CD14-positive monocyte (primary cell): ENCODE measurements at regions not wholly inside any gene's neighbourhood (a gene's known extent, or its start where the extent isn't known, plus 50 kb on each side); places are given as distances from the start of the nearest gene placed in this dataset.

ENCODE experiments used
- DNase-seq, 3 donors: peaks; one replicate each; pipeline ENCODE4 v3.0.0-alpha.2; 2011 to 2022
- H2AFZ ChIP-seq: 2 replicates; pipeline ENCODE4 v1.6.0; 2012; ENCODE audit warnings: mild to moderate bottlenecking, low read depth, low read length, inconsistent platforms; ENCODE audit not compliant: insufficient read depth, poor library complexity, severe bottlenecking
- H3K27ac ChIP-seq, 2 donors: 1 replicate in 1 of 2; 2 replicates in 1 of 2; pipeline ENCODE4 v1.5.1; 2012 to 2013; ENCODE audit warnings: low read length in 2 of 2, control low read depth in 1 of 2, inconsistent platforms in 1 of 2, low read depth in 1 of 2, mild to moderate bottlenecking in 1 of 2
- H3K27me3 ChIP-seq, 2 donors: one replicate each; pipeline versions ENCODE4 v1.6.0 to v1.6.1; 2011 to 2013; ENCODE audit warnings: low read length in 2 of 2; ENCODE audit not compliant: control insufficient read depth in 2 of 2, insufficient read depth in 2 of 2
- H3K36me3 ChIP-seq, 2 donors: replicated peaks in 1 of 2; 1 replicate in 1 of 2; 2 replicates in 1 of 2; pipeline versions ENCODE4 v1.5.1 to v1.6.1; 2012 to 2013; ENCODE audit warnings: low read length in 2 of 2, control low read depth in 1 of 2, inconsistent platforms in 1 of 2, mild to moderate bottlenecking in 1 of 2; ENCODE audit not compliant: insufficient read depth in 2 of 2, control insufficient read depth in 1 of 2
- H3K4me1 ChIP-seq, 2 donors: 1 replicate in 1 of 2; 2 replicates in 1 of 2; pipeline versions ENCODE4 v1.5.1 to v1.6.1; 2012 to 2013; ENCODE audit warnings: low read length in 2 of 2, control low read depth in 1 of 2, inconsistent platforms in 1 of 2, mild to moderate bottlenecking in 1 of 2, moderate library complexity in 1 of 2; ENCODE audit not compliant: insufficient read depth in 2 of 2, control insufficient read depth in 1 of 2
- H3K4me2 ChIP-seq: replicated peaks from 2 replicates; pipeline ENCODE3; 2012; ENCODE audit warnings: low read length, moderate library complexity, mild to moderate bottlenecking; ENCODE audit not compliant: poor library complexity, severe bottlenecking; ENCODE audit errors: extremely low read depth
- H3K4me3 ChIP-seq, 3 experiments: fragments of 200-600 bp in 1 of 3; sonication (generic) in 1 of 3; replicated peaks in 1 of 3; 1 replicate in 2 of 3; 2 replicates in 1 of 3; pipeline ENCODE4 v1.5.1; 2011 to 2013; ENCODE audit warnings: low read length in 3 of 3, mild to moderate bottlenecking in 3 of 3, control low read depth in 2 of 3, low read depth in 2 of 3, inconsistent platforms in 1 of 3, moderate library complexity in 1 of 3
- H3K79me2 ChIP-seq: 2 replicates; pipeline ENCODE4 v1.6.0; 2012; ENCODE audit warnings: mild to moderate bottlenecking, control low read depth, inconsistent platforms, low read length, moderate library complexity; ENCODE audit not compliant: insufficient read depth
- H3K9ac ChIP-seq: 2 replicates; pipeline ENCODE4 v1.6.0; 2017; ENCODE audit warnings: low read length, mild to moderate bottlenecking; ENCODE audit not compliant: insufficient read depth, poor library complexity, severe bottlenecking
- H3K9me3 ChIP-seq, 2 donors: replicated peaks in 1 of 2; 1 replicate in 1 of 2; 2 replicates in 1 of 2; pipeline versions ENCODE4 v1.5.1 to v1.6.1; 2012 to 2013; ENCODE audit warnings: low read length in 2 of 2, control low read depth in 1 of 2; ENCODE audit not compliant: control insufficient read depth in 1 of 2, insufficient read depth in 1 of 2
- H4K20me1 ChIP-seq: 2 replicates; pipeline ENCODE4 v1.6.0; 2012; ENCODE audit warnings: mild to moderate bottlenecking, low read length, control low read depth, moderate library complexity; ENCODE audit not compliant: insufficient read depth
- H3K27ac Mint-ChIP-seq, 7 donors: one replicate each; pipeline ENCODE4 v1.8.0; 2020; ENCODE audit warnings: mild to moderate bottlenecking in 7 of 7, mixed read lengths in 7 of 7, moderate library complexity in 6 of 7, inconsistent platforms in 2 of 7
- H3K27me3 Mint-ChIP-seq, 3 donors: one replicate each; pipeline ENCODE4 v1.8.0; 2021 to 2022; ENCODE audit warnings: low read depth in 3 of 3, mild to moderate bottlenecking in 3 of 3, mixed read lengths in 3 of 3, moderate library complexity in 3 of 3, inconsistent platforms in 1 of 3
- H3K36me3 Mint-ChIP-seq, 2 donors: one replicate each; pipeline ENCODE4 v1.8.0; 2020; ENCODE audit warnings: mixed read lengths in 2 of 2, inconsistent platforms in 1 of 2, mild to moderate bottlenecking in 1 of 2
- H3K4me1 Mint-ChIP-seq: one replicate; pipeline ENCODE4 v1.8.0; 2020; ENCODE audit warnings: mild to moderate bottlenecking, mixed read lengths
- H3K4me3 Mint-ChIP-seq, 2 donors: one replicate each; pipeline ENCODE4 v1.8.0; 2020; ENCODE audit warnings: mild to moderate bottlenecking in 2 of 2, mixed read lengths in 2 of 2, moderate library complexity in 1 of 2
- H3K9me3 Mint-ChIP-seq, 7 donors: one replicate each; pipeline ENCODE4 v1.8.0; 2020 to 2022; ENCODE audit warnings: mixed read lengths in 7 of 7, mild to moderate bottlenecking in 6 of 7, moderate library complexity in 6 of 7, inconsistent platforms in 2 of 7
- WGBS: methylation state at CpG from one replicate; pipeline ENCODE4 v1.1.5; 2013; ENCODE audit warnings: missing lambda C conversion rate; ENCODE audit not compliant: insufficient coverage; 5-methylcytosine and 5-hydroxymethylcytosine counted together
- intact Hi-C, 2 donors: fragments of 100-400 bp; cut with micrococcal nuclease; formaldehyde crosslinking; loops; one replicate each; pipeline versions ENCODE4 v1.15.0 to v1.15.1; 2023
- TF ChIP-seq, protein P1 (sequence below): fragments of 200-600 bp; IDR thresholded peaks from one replicate; pipeline ENCODE4 v1.8.0; 2022; ENCODE audit warnings: antibody characterized with exemption, mild to moderate bottlenecking

DNA sequence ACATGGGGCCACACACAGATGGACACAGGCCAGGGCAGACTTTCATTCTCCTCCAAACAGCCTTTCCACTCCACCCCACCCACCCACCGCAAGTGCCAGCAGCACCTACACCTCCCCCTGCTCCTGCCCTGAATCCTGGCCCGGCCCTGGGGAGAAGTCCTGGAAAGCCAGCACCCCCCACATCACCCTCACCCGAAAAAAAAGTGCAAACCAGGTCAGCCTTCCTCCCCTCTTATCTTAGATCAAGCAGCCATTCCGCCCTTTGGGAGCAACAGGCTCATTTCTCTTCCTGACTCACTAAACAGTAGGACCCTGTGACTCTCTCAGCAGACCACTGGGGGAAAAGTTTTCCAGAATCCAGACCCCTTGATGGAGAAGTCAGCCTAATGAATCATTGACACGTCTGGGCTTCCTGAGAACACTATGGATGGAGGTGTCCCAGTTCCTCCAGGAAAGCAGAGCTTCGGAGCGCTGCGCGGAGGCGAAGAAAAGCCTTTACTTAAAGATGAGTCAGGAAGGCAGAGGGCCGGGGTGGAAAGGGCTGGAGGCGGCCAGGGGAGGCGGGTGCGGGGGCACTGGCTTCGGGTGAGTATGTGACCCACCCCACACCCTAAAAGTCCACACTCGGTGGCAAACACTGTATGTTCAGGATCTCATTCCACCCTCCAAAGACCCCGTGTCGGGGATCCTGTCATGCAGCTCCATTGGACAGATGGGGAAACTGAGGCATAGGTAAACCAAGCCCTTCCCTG is 588.7 kb downstream of the MATN1 start:
- Histone ChIP-seq H3K27ac (no peak overlapping the region), H3K27me3 (no peaks in the 10 kb centered on the region), H2AFZ (no peak overlapping the region), H3K9me3 (peaks cover 0 to 13% of the 10 kb centered on the region in 2 donors), H4K20me1 (no peaks in the 10 kb centered on the region), H3K4me1 (peaks cover 23 to 25% of the 10 kb centered on the region in 2 donors), H3K79me2 (no peaks in the 10 kb centered on the region), H3K4me3 (no peak overlapping the region), H3K4me2 (no peak overlapping the region), H3K9ac (no peak overlapping the region), H3K36me3 (no peaks in the 10 kb centered on the region)
- TF ChIP-seq, protein P1, sequence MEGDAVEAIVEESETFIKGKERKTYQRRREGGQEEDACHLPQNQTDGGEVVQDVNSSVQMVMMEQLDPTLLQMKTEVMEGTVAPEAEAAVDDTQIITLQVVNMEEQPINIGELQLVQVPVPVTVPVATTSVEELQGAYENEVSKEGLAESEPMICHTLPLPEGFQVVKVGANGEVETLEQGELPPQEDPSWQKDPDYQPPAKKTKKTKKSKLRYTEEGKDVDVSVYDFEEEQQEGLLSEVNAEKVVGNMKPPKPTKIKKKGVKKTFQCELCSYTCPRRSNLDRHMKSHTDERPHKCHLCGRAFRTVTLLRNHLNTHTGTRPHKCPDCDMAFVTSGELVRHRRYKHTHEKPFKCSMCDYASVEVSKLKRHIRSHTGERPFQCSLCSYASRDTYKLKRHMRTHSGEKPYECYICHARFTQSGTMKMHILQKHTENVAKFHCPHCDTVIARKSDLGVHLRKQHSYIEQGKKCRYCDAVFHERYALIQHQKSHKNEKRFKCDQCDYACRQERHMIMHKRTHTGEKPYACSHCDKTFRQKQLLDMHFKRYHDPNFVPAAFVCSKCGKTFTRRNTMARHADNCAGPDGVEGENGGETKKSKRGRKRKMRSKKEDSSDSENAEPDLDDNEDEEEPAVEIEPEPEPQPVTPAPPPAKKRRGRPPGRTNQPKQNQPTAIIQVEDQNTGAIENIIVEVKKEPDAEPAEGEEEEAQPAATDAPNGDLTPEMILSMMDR, result no peak
- intact Hi-C loops, result no loop called here
- DNase-seq, result no peak
- H3K27ac Mint-ChIP-seq, result no peak overlapping the region
- H3K9me3 Mint-ChIP-seq, result peaks cover 6 to 16% (median 10%) of the 10 kb centered on the region in 7 donors
- no peak overlapping the region for H3K4me3 Mint-ChIP-seq
- peaks cover 6 to 8% (median 6%) of the 10 kb centered on the region in 3 donors for H3K27me3 Mint-ChIP-seq
- peaks cover 0 to 3% of the 10 kb centered on the region in 2 donors for H3K36me3 Mint-ChIP-seq
- WGBS, result 57% methylated on average over 7 of the region's 18 CpGs
- H3K4me1 Mint-ChIP-seq, result peaks cover 20% of the 10 kb centered on the region

GRCh38 chr1:30133414-30134055 is 589.9 kb downstream of the MATN1 start:
- no peak overlapping the region for H2AFZ ChIP-seq
- Mint-ChIP-seq H3K36me3 (peaks cover 5 to 6% of the 10 kb centered on the region in 2 donors), H3K9me3 (peaks cover 6 to 19% (median 15%) of the 10 kb centered on the region in 7 donors), H3K4me1 (peaks cover 29% of the 10 kb centered on the region), H3K4me3 (no peak overlapping the region), H3K27me3 (peaks cover 6 to 7% (median 6%) of the 10 kb centered on the region in 3 donors), H3K27ac (no peak overlapping the region)
- no peak overlapping the region for H3K4me2 ChIP-seq
- H4K20me1 ChIP-seq, result no peaks in the 10 kb centered on the region
- H3K4me3 ChIP-seq, result no peak overlapping the region
- DNase-seq, result no peak
- H3K27ac ChIP-seq, result no peak overlapping the region
- peaks cover 33 to 34% of the 10 kb centered on the region in 2 donors for H3K4me1 ChIP-seq
- WGBS, result 96% methylated on average over 6 of the region's 6 CpGs
- TF ChIP-seq, protein P1, result no peak
- no peaks in the 10 kb centered on the region for H3K36me3 ChIP-seq
- peaks cover 0 to 20% of the 10 kb centered on the region in 2 donors for H3K9me3 ChIP-seq
- intact Hi-C loops, result no loop called here
- H3K9ac ChIP-seq, result no peak overlapping the region
- H3K79me2 ChIP-seq, result no peaks in the 10 kb centered on the region
- H3K27me3 ChIP-seq, result no peaks in the 10 kb centered on the region
